CD4-positive, alpha-beta T cell treated with Interleukin-2 at 100 ng/mL for 4 hours (primary cell): ENCODE measurements at regions not wholly inside any gene's neighbourhood (a gene's known extent, or its start where the extent isn't known, plus 50 kb on each side); places are given as distances from the start of the nearest gene placed in this dataset.

Experiments used
- DNase-seq: peaks from one replicate; pipeline ENCODE4 v3.0.0-alpha.2; 2020; ENCODE audit warnings: low spot score

DNA sequence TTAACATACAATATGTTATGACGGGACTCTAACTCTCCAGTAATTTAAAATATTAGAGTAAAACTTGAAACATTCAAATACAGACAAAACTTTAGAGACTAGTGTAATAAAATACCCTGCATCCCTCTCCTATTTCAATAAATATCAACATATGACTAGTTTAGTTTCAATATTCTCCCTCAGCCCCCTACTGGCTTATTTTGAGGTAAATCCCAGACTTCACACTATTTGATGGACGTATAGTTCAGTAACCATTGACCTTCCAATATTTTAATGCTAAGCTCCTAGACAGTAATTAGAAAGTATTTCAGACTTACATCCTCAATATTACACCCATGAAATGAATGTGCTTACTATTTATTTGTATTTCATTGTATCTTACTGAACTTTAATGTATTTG is 180.7 kb upstream of the STARD13 start:
- DNase-seq, result no peak

DNA sequence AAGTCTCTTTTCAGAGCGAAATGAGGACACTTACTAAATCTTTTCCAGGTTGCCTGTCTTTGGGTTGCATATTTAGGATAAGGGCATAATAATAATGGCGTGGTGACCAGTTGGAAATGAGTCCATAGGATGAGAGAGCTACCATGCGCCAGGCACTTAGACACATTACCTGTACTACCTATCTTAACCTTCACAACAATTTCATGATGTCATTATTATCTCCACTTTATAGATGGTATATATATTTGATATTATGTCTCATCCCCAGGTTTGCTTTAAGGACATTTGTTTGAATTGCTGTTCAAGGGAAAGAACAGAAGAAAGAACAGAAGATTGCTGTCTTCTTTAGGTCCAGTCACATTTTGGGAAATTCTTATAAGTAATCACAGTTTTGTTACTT is 182.0 kb upstream of the STARD13 start:
- no peak for DNase-seq

DNA sequence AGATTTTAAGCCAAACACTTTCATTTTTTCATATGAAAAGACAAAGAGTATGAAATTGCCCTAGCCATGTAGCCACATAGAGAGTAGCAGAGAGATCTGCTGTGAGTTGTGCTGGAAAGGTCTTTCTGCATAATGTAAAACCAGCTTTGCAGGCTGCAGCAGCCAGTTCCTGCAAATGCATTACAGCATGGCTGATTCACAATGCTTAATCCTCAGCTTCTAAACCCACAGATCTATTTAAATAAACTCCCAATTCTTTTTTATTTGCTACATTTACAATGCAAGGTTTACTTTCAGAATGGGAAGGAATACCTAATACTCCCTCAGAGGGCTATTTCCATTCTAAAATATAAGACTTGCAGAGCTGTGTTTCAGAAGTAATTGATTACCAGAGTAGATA is 185.6 kb upstream of the STARD13 start:
- no peak for DNase-seq

DNA sequence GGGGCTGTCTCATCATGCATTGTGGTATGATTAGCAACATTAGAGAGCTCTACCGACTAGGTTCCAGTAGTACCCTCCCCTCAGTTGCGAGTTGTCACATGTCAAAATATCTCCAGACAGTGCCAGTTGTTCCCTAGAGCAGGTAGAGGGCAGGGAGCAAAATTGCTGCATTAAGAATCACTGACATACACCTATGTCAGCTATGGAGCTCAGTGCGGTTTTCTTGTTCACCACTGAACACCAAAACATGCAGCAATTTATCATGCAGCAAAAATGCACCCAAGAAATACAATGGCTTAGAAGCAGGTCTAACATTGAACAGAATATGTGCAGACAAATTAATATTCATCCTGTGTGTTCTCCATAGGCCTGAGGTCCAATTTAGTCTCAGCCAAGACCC is 186.9 kb upstream of the STARD13 start:
- no peak for DNase-seq

DNA sequence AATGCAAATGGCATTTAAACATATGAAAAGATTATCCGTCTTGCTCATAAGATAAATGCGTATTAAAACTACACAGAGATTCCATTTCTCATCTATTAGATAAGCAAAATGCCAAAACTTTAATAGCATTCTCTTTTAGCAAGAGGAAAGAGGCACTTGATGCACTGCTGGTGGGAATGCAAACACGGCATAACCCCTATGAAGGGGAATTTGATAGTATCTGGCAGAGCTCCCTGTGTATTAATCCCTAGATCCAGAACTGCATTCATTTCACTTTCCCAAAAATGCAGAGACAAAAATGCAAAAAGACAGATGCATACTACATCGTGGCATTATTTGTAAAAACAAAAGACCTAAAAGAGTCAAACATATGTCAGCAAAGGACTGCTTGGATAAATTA is 193.6 kb upstream of the STARD13 start:
- no peak for DNase-seq

DNA sequence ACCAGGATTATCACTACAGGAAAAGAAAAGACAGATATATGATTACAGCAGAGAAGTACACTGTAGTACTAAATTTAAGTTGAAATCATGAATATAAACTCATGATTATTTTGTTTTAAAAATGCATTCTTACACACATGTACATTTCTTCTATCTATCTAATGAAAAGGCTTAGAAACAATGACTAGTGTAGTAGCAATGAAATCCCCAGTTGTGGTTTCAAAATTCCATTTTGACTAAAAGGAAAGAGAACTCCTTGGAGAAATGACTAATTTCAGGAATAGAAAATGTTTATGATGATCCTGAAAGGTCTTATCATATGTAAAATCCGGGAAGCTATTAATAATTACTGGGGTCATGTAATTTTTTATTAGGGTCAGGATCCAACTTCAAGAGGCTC is 195.0 kb upstream of the STARD13 start:
- no peak for DNase-seq

DNA sequence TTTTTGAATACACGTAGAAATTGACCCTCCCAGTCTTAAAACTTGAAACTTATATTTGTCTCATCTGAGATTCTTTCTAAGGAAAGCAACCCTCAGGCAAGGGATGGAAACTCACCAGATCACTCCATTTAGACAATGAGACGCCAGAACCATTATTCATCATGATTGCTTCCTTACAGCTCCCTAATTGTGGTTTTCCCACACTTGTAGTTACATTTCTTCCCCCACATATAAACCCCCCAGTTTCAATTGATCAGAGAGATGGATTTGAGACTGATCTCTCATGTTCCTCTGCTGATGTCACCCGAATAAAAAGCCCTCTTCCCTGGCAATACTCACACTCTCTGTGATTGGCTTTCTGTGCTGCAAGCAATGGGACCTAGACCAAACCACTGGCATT is 197.9 kb upstream of the STARD13 start:
- no peak for DNase-seq

DNA sequence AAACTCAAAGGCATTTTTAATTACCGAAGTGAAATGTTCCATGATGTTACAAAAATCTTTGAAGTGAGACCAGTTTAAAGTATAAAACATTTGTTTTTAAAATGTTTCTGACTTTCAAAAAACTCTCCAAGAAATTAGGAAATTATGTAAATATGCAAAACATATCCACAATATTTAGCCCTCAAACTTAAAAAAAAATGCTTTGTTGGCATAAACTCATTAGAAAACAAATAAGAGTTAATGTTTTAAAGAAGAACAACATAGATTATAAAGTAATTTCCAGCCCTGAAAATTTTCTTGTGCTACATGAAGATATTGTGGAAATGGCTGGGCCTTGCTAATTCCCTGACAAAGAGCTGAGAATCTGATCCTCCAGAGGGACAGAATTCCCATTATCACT is 199.7 kb upstream of the STARD13 start:
- DNase-seq, result no peak

DNA sequence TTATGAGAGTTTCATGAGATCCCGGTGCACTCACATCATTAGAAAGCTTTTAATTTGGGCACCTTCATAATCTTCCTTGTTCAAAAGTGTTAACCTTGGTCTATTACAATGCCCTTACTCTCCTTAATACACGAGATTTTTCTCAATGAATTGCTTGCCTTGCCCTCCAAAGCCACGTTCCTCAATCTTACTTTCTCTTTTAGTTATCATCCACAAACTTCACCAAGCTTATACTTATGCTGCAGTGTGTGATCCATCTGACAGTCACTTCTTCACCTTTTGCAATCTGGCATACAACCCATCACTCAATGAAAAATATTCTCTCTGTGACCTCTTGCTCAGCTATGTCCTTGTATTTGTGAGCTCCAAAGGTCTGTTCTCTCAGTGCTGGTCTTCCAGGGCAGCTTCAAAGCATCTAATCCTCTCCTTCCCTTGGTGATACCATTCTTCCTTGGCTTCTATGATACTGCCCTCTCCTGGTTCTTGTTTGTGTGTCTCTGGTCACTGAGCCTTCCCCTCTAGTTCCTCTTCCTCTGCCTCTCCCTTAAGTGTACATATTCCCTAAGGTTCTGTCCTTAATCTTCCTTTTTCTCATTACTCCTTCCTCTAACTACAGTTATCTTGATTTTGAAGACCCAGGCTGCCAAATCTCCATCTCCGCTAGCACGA is 202.2 kb upstream of the STARD13 start:
- no peak for DNase-seq

DNA sequence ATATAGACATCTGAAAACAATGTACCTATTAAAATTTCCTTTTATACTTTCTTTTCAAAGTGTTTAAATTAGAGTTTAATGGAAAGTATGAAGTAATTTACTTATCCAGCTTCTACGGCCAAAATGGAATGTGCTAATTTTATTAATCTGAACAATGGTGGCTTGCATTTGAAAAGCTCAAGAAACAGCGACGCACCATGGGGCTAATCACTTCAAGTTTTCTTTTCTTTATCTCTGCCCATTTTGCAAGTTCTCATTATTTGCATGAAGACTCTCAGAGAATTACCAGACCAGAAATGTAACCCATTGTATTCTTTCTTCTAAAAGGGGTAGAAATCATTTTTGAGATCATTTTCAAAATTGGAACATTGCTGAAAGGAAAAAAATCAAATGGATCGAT is 204.0 kb upstream of the STARD13 start:
- DNase-seq, result no peak

DNA sequence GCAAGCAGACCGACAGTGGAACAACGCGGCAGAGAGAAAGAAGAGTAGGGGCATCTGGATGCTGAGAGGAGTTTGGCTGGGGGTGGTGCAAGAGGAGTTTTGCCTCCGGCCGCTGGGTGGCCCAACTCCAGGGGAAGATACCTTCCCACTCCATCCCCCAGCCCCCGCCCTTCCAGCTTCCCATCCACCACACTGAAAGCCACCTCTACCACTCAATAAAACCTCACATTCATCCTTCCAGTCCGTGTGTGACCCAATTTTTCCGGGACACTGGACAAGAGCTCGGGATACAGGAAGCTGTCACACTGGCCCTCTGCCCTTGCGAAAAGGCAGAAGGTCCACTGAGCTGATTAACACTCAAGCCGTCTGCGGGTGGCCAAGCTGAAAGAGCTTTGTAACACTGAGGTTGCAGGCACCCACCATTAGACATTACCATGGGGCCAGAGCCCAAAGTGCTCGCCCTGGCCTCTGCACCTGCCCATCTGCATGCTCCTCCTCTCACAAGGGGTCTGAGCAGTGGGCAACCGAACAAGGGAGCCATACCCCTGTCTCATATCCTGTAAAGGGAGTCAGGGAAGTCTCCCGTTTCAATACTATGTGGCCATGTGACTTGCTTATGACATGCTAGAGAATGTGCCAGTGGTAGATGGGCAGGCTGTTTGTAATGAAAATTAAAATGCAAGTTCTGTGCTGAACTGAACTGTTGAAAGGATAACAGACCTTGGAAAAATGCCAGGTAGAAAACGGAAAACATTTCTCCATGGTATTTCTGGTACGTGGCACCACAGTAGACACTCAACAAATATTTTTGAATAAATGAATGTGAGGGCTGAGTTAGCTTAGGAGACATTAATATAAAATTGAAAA is 205.1 kb upstream of the STARD13 start:
- no peak for DNase-seq

DNA sequence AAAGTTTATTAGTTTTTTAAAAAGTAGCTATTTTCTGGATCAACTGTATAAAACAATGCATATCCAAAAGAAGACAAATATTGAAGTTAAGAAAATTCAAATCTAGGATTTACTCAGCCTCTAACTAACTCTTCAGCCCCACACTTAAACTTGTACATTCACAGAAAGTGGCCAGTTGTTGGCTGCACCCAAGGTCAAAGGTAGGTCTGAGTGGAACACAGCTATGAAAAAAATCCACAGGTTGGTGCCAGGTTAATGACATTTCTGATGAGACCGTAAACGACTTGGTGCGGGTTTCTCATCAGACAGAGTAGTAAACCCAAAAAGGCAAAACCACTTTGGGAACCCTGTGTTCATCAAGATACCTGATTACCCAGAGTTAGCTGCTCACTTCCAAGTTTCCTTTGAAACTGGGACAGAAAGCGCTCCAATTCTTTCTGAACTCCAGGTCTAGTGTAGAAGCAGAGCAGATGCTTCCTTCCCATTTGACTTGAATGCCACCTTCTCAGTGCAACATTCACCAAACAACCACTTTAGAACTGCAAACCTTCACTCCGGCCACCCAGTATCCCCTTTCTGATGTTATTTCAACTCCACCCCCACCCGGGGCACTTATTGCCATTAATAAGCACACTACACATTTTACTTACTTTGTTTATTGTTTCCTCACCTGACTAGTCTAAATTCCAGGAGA is 208.3 kb upstream of the STARD13 start:
- no peak for DNase-seq

DNA sequence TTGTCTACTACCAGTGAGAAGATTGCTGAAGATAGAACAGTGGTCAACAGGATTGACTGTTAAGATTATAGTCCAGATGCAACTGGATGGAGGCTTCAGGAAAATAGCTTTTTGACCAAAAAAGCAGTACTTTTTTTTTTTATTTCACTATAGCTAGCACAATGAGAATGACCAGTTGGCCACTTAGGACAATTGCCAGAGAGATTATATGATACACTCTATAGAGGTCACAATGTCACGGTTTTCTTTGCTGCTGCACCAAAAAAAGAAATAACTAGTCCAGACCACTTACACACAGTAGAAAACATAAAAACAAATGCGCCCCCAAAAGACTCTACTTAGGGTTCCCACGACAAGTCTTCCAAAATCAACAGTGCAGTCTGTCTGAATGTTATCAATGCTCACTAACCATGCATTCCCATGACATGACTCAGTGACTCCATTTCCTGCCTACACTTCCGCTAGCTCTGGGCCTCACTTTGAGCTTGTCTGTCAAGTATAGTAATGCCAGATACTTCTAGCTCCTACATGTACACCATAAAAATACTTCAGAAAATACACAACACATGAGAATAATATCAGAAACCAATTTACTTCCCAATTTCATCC is 209.1 kb upstream of the STARD13 start:
- DNase-seq, result no peak

DNA sequence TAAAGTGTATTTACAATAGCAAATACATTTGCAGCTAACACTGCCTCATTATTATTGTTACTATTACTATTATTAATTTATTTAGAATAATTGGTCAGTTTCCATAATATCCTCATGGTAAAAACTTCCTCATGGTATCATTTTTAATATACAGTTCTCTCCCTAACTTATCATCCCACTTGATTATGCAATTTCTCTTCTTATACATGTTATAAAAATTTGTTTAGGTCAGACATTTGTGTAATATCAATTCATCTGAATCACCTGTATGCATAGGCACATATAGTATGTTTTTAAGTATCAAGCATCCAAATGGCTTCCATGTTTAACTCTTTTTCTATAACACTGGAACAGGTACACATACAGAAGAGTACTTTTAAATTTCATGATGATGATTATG is 210.8 kb upstream of the STARD13 start:
- DNase-seq, result no peak

DNA sequence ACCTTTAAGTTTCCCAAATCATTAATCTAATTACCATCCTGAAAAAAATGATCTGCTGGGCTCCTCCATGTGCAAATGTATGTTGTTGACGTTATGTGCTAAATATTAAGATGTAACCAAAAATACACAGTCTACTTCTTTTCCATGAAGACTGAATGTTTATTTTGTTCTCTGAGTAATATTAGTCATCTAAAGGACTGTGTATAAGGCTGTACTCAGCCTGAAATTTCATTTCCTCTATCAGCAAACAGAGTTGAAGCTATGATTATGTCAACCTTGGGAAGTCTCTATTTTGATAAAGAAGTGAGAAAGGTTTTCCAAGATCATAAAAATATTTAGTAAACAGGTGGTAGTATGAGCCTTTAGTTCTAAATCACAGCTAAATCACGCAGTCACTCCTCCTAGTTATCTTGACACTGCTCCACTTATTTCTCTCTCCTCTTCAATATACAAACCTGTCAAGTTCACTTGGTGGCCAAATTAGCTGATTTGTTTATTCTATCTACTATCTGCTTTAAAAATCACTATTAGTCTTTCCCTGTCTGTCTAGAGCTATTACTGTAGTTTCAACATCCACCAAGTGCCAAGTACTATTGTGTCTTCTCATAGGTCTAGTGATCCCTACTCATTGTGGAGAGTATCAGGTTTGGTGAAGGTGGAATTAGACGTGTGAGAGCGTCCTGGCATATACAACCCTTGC is 211.7 kb upstream of the STARD13 start:
- DNase-seq, result no peak

DNA sequence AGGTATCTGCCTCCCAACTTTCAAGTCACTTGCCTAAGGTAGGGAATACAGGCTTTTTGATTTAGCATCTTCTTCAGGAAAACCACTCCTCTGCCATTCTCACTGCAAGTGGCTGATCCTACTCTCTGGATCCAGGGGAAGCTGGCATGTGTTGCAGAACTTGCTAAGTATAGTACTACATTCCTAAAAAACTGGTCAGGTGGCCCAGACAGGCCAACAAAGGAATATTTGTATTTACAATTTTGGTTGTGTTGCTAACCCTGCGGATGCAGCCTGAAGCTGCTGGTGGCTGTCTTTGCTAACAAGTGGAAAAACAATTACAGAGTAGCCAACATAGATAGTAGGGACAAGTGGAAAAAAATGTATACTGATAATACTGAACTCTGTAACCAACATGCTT is 222.5 kb upstream of the STARD13 start:
- no peak for DNase-seq

DNA sequence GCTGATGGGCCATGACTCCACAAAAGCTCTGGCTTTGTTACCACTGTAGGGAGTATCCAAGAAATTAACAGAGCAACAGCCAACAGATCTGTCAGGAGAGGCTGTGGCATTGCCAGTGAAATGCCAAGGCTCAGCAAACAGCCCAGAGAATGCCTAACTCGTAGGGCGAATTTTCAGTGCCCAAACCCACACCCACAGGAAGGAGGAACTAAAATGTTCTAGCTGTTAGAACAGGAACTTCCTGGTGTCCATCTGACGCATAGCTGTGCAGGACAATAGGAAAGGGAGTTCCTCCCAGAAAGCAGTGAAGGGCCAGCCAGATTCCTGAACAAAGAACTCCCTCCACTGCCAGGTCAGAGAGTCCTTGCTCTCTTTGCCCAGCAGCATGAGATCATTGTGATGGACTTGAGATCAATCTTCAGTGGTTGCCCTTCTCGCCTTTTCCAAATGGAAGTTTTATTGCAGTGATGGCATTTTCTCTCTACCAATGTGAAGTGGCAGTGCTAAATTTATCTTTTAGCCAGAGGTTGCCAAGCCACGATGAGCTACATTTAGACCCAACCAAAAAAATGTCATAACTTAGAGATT is 224.2 kb upstream of the STARD13 start:
- DNase-seq, result no peak

DNA sequence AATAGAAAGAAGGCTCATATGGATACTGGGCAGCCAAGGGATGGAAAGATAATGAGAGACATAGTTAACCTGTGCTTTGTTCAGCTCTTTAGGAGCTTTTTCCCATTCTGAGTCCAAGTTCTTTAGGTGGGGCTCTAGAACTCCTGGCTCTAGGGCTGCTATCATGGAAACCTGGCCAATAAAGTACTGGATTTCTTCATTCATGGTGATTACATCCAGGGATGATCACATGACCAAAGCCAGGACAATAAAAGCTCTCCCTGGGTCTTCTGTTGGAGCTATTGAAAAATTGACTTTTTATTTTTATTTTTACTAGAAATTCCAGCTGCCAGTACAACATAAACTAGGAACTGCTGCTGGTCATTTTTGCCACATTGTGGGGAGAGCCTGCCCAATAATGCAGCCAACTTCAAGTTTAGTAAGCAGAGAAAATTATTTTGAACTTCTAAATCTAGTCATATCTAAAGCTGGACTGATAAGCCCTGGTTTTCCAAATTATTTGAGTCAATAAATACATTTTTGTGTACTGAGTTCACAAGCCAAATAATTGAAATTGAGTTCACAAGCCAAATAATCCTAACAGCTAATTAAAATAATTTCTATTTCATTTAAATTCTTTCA is 224.9 kb upstream of the STARD13 start:
- DNase-seq, result no peak

DNA sequence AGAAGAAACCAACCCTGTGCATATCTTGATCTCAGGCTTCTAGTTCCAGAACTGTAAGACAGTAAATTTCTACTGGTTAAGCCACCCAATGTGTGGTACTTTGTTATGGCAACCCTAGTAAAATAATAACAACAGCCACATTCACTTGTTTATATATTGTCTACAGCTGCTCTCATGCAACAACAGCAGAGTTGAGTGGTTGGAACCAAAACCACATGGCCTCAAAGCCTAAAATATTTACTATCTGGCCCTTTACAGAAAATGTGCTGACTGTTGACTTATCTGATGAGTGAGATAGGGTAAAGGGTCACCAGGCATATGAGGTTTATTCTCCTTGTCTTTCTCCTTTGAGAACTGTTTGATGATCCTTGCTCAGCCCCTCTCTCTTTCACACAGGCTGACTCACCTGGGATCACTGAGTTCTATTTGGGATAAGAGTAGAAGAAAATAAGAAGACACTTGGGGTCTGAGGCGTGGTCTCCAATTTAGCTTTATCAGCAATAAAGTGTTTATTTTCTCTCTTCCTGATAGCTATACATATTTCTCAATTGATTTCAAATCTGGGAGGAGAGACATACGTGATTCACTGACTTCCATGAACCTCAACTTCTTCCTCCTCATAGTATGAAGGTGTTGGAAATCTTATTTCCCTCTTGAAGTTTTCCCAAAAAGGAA is 227.5 kb upstream of the STARD13 start:
- DNase-seq, result no peak

DNA sequence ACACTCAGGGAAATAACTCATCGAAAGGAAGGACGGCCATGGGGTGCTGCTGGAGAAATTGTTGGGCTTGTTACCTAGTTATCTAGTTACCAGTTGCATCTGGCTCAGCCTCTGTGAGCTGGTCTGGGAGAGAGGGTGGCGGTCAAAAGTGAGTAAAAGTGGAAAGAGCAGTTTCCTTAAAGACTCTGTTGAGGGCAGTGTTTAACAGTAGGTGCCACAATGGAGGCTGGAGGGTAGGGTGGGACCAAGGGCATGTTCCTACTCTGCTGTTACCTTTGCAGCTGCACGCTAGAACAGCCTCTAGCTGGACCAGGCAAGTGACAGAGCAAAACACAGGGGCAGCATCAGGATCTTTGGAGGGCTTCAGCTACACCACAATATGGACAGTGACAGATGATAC is 228.8 kb upstream of the STARD13 start:
- DNase-seq, result no peak

DNA sequence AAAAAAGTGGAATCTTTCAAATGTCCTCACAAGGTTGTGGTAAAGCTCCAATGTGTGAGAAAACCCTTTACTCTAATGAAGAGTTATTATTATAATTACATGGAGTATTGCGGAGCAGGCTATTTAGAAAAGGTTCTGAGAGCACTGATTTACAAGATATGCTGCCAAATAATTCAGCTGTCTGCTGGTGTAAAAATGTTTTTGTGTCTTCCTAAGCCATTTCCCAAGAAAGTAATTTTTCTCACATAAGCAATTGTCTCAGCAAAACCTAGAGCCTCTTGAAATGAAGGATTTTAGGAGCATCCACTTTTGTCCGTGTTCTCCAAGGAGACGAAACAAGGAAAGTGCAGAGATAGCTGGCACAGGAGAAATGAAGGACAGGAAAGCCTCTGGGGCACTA is 229.6 kb upstream of the STARD13 start:
- DNase-seq, result no peak
